ENCODE measurements at regions not wholly inside any gene's neighbourhood (a gene's known extent, or its start where the extent isn't known, plus 50 kb on each side); places are given as distances from the start of the nearest gene placed in this dataset.

DNA sequence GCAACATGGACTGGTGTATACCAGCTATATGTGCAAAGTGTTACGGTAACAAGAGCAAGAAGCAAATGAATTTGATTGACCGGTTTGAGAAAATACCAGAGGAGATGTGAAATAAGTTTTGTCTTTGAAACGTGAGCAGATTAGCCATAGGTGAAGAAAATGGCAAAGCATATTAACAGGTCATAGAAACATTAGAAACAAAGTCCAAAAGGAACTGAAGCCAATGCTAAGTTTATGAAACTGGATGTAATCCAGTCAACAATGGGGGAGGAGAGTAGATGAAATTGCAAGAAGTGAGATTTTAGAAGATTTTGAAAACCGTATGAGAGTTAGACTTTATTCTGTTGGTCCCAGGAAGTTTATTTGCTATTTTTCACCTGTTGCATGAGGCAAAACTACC lies 1315.4 kb upstream of the CHAC2 start:
- Histone ChIP-seq H3K4me2 (ENCODE audit: low read length) (no peak overlapping the region), H3K27ac (no peak overlapping the region), H3K36me3 (ENCODE audit: control insufficient read depth, insufficient read depth, low read length) (no peaks in the 10 kb centered on the region), H3K9me3 (ENCODE audit: control insufficient read depth, low read length) (no peaks in the 10 kb centered on the region), H2AFZ (no peak overlapping the region), H3K4me3 (ENCODE audit: low read depth, low read length) (no peak overlapping the region), H3K79me2 (no peaks in the 10 kb centered on the region), H3K4me1 (no peaks in the 10 kb centered on the region), H3K9ac (no peak overlapping the region), H3K27me3 (ENCODE audit: control insufficient read depth, insufficient read depth, low read length) (no peaks in the 10 kb centered on the region)
- TF ChIP-seq, protein P1, sequence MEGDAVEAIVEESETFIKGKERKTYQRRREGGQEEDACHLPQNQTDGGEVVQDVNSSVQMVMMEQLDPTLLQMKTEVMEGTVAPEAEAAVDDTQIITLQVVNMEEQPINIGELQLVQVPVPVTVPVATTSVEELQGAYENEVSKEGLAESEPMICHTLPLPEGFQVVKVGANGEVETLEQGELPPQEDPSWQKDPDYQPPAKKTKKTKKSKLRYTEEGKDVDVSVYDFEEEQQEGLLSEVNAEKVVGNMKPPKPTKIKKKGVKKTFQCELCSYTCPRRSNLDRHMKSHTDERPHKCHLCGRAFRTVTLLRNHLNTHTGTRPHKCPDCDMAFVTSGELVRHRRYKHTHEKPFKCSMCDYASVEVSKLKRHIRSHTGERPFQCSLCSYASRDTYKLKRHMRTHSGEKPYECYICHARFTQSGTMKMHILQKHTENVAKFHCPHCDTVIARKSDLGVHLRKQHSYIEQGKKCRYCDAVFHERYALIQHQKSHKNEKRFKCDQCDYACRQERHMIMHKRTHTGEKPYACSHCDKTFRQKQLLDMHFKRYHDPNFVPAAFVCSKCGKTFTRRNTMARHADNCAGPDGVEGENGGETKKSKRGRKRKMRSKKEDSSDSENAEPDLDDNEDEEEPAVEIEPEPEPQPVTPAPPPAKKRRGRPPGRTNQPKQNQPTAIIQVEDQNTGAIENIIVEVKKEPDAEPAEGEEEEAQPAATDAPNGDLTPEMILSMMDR (IDR thresholded peaks at IDR 0.05), result no peak

DNA sequence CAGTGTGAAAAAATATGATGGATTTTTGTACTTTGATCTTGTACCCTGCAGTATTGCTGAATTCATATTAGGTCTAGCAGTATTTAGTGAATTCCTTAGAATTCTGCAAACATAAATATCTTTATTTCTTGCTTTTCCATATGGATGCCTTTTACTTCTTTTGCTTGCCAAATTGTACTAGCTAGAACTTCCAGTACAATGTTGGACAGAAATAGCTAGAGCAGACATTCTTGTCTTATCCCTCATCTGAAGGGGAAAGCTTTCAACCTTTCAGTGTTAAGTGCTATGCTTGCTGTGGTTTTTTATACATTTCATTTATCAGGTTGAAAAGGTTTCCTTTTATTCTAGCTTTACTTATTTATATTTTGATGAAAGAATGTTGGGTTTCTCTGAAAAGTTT lies 1321.9 kb upstream of the CHAC2 start:
- no peak overlapping the region for H2AFZ ChIP-seq
- H3K27me3 ChIP-seq (ENCODE audit: control insufficient read depth, insufficient read depth, low read length), result no peaks in the 10 kb centered on the region
- no peaks in the 10 kb centered on the region for H3K79me2 ChIP-seq
- H3K27ac ChIP-seq, result no peak overlapping the region
- H3K4me3 ChIP-seq (ENCODE audit: low read depth, low read length), result no peak overlapping the region
- H3K4me2 ChIP-seq (ENCODE audit: low read length), result no peak overlapping the region
- no peaks in the 10 kb centered on the region for H3K4me1 ChIP-seq
- H3K9me3 ChIP-seq (ENCODE audit: control insufficient read depth, low read length), result no peaks in the 10 kb centered on the region
- TF ChIP-seq, protein P1 (IDR thresholded peaks at IDR 0.05), result no peak
- no peaks in the 10 kb centered on the region for H3K36me3 ChIP-seq (ENCODE audit: control insufficient read depth, insufficient read depth, low read length)
- H3K9ac ChIP-seq, result no peak overlapping the region

DNA sequence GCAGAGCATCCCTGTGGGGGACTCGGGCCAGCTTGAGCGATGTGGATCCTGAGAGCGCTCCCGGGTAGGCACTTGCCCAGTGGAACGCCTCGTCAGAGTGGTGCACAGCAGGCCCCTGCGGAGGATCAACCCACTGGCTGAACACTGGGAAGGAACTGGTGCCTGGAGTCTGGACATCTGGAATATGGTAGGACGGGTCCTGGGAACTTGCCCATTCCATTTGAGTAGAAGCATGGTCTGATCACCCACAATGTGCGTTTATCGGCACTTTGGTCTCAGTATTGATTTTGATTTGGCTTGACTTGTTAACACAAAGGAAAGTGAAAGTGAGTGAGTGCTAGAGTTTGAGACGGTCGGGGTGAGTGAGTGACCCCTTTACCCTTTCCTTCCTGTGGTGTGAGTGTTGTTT lies 1336.2 kb upstream of the CHAC2 start:
- no peaks in the 10 kb centered on the region for H3K36me3 ChIP-seq (ENCODE audit: control insufficient read depth, insufficient read depth, low read length)
- peaks cover 6% of the 10 kb centered on the region for H3K4me1 ChIP-seq
- no peaks in the 10 kb centered on the region for H3K9me3 ChIP-seq (ENCODE audit: control insufficient read depth, low read length)
- no peak overlapping the region for H2AFZ ChIP-seq
- no peaks in the 10 kb centered on the region for H3K79me2 ChIP-seq
- H3K9ac ChIP-seq, result no peak overlapping the region
- no peaks in the 10 kb centered on the region for H3K27me3 ChIP-seq (ENCODE audit: control insufficient read depth, insufficient read depth, low read length)
- no peak overlapping the region for H3K4me3 ChIP-seq (ENCODE audit: low read depth, low read length)
- TF ChIP-seq, protein P1 (IDR thresholded peaks at IDR 0.05), result no peak
- H3K27ac ChIP-seq, result no peak overlapping the region
- no peak overlapping the region for H3K4me2 ChIP-seq (ENCODE audit: low read length)

DNA sequence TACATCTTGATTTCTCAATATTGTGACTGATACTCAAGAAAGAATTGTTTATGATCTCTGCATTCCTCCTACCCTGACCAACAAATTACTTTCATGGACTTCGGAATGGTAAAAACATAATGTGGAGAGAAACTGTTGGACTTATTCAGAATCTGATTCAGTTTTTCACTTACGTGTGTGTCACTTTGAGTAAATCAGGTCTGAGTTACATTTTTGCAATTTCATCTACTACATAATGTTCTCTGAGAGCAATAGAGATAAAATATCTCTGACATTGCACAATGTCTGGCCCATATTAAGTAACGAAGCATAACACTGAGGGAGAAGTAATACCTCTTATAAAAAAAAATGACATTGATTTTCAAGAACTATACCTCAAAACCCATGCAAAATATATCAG lies 1337.9 kb upstream of the CHAC2 start:
- Histone ChIP-seq H3K79me2 (no peaks in the 10 kb centered on the region), H2AFZ (no peak overlapping the region), H3K9me3 (ENCODE audit: control insufficient read depth, low read length) (no peaks in the 10 kb centered on the region), H3K4me3 (ENCODE audit: low read depth, low read length) (no peak overlapping the region), H3K36me3 (ENCODE audit: control insufficient read depth, insufficient read depth, low read length) (no peaks in the 10 kb centered on the region), H3K4me2 (ENCODE audit: low read length) (no peak overlapping the region), H3K27me3 (ENCODE audit: control insufficient read depth, insufficient read depth, low read length) (no peaks in the 10 kb centered on the region), H3K27ac (no peak overlapping the region), H3K4me1 (peaks cover 6% of the 10 kb centered on the region), H3K9ac (no peak overlapping the region)
- TF ChIP-seq, protein P1 (IDR thresholded peaks at IDR 0.05), result no peak

DNA sequence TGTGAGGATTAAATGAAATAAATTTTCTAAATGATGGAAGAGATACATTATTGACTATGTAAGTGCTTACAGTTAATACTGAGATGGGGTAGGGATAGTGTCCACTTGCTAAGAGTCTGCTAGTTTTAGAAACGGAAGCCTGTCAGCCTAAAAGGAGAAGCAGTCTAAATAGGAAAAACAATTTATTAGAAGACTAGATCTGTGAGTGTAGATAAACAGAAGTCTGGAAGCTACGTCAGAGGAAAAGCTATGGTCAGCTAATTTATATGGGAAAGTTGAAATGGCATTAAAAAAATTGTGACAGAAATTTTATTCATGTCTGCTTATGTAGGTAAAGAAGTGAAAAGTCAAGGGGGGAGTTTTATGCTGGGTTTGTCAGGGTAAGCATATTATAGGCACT lies 1338.4 kb upstream of the CHAC2 start:
- H3K27me3 ChIP-seq (ENCODE audit: control insufficient read depth, insufficient read depth, low read length), result no peaks in the 10 kb centered on the region
- H3K27ac ChIP-seq, result no peak overlapping the region
- H3K36me3 ChIP-seq (ENCODE audit: control insufficient read depth, insufficient read depth, low read length), result no peaks in the 10 kb centered on the region
- TF ChIP-seq, protein P1 (IDR thresholded peaks at IDR 0.05), result no peak
- H3K4me1 ChIP-seq, result peaks cover 6% of the 10 kb centered on the region
- no peak overlapping the region for H3K4me2 ChIP-seq (ENCODE audit: low read length)
- no peak overlapping the region for H3K9ac ChIP-seq
- H3K4me3 ChIP-seq (ENCODE audit: low read depth, low read length), result no peak overlapping the region
- H3K79me2 ChIP-seq, result no peaks in the 10 kb centered on the region
- no peak overlapping the region for H2AFZ ChIP-seq
- H3K9me3 ChIP-seq (ENCODE audit: control insufficient read depth, low read length), result no peaks in the 10 kb centered on the region

Measured in parathyroid adenoma (tissue), 2 donors.